K562 (cell line): ENCODE measurements at regions not wholly inside any gene's neighbourhood (a gene's known extent, or its start where the extent isn't known, plus 50 kb on each side); places are given as distances from the start of the nearest gene placed in this dataset.

Experiments used
- ARID2 ChIP-seq: fragments of 450-650 bp; IDR thresholded peaks from 2 replicates; pipeline ENCODE4 v1.6.1; 2017; ENCODE audit warnings: antibody characterized with exemption, mild to moderate bottlenecking
- ETV6 ChIP-seq, 3 experiments: fragments of 150-350 bp in 1 of 3; sonication (generic) in 1 of 3; formaldehyde crosslinking in 1 of 3; IDR thresholded peaks; 2 replicates each; pipeline versions ENCODE4 v1.6.1 to v1.8.0; 2014 to 2022; ENCODE audit warnings: borderline replicate concordance in 2 of 3, low read depth in 2 of 3, antibody characterized with exemption in 1 of 3, low read length in 1 of 3, mild to moderate bottlenecking in 1 of 3, missing genetic modification reagents in 1 of 3
- MTA1 ChIP-seq: fragments of 450-650 bp; IDR thresholded peaks from 2 replicates; pipeline ENCODE4 v1.6.1; 2017; ENCODE audit warnings: borderline replicate concordance
- POLR2A ChIP-seq: fragments of 450-650 bp; conservative IDR thresholded peaks from 2 replicates; pipeline ENCODE4 v1.6.1; 2016
- SIX5 ChIP-seq, 2 experiments: IDR thresholded peaks; 2 replicates each; pipeline ENCODE4 v1.6.1; 2011; ENCODE audit warnings: low read length in 2 of 2, borderline replicate concordance in 1 of 2, low read depth in 1 of 2, mild to moderate bottlenecking in 1 of 2, moderate library complexity in 1 of 2; ENCODE audit not compliant: insufficient read depth in 1 of 2
- TCFL5 ChIP-seq: fragments of 250-450 bp; sonication (Bioruptor Pico); conservative IDR thresholded peaks from 2 replicates; pipeline ENCODE4 v1.6.1; 2021; ENCODE audit warnings: mild to moderate bottlenecking, moderate library complexity, matching md5 sums
- ZNF696 ChIP-seq: fragments of 250-450 bp; sonication (Bioruptor Pico); conservative IDR thresholded peaks from 2 replicates; pipeline ENCODE4 v1.4.0; 2020; ENCODE audit warnings: mild to moderate bottlenecking, moderate library complexity
- ZSCAN29 ChIP-seq: fragments of 450-650 bp; IDR thresholded peaks from 2 replicates; pipeline ENCODE4 v1.6.1; 2017
- TF ChIP-seq, protein P1 (sequence below), 3 experiments: IDR thresholded peaks in 2 of 3; conservative IDR thresholded peaks in 1 of 3; 2 replicates each; pipeline ENCODE4 v1.5.1; 2011 to 2012; ENCODE audit warnings: low read length in 3 of 3, mild to moderate bottlenecking in 3 of 3, control low read depth in 2 of 3, improper control_type of control experiment in 1 of 3, inconsistent platforms in 1 of 3, low read depth in 1 of 3, mixed read lengths in 1 of 3, moderate library complexity in 1 of 3; ENCODE audit not compliant: insufficient read depth in 2 of 3
- TF ChIP-seq, protein P2 (sequence below): sonication (generic); formaldehyde crosslinking; IDR thresholded peaks from 2 replicates; pipeline ENCODE4 v1.9.0; 2022; ENCODE audit warnings: mild to moderate bottlenecking, missing genetic modification reagents
- TF ChIP-seq, protein P3 (sequence below): sonication (generic); formaldehyde crosslinking; IDR thresholded peaks from 2 replicates; pipeline ENCODE4 v1.8.0; 2022; ENCODE audit warnings: mild to moderate bottlenecking, missing genetic modification reagents

DNA sequence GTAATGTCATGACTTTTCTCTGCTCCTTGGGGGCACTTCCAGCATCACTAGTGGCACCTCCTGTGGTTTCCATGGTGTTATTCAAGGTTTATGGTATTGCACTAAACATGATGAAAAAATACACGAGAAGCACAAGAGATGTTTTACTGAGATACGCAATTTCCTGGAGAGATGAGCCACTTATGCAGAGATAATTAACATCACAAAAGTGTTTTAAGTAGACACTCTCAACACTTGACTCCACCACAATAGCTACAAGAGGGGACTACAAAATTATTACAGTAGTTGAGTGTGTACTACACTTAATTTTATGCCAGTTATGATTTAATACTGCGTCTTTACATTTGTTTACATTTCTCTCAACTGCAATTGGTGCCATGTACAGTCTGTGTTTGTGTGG lies 906.7 kb downstream of the DNAJB9 start:
- TF ChIP-seq SIX5 (IDR thresholded peaks at IDR 0.05; ENCODE audit: borderline replicate concordance in 1 of 2, insufficient read depth in 1 of 2, low read depth in 1 of 2, low read length in 2 of 2) (no peak), POLR2A (no peak), ARID2 (no peak), ZNF696 (CRISPR knock-in tag) (no peak), ETV6 (IDR thresholded peaks at IDR 0.05; ENCODE audit: borderline replicate concordance in 1 of 2, low read depth in 2 of 2, low read length in 1 of 2) (no peak), ETV6 (CRISPR knock-in tag; IDR thresholded peaks at IDR 0.05; ENCODE audit: borderline replicate concordance) (no peak), TCFL5 (CRISPR knock-in tag) (no peak), MTA1 (no peak), ZSCAN29 (no peak)
- TF ChIP-seq, protein P1, sequence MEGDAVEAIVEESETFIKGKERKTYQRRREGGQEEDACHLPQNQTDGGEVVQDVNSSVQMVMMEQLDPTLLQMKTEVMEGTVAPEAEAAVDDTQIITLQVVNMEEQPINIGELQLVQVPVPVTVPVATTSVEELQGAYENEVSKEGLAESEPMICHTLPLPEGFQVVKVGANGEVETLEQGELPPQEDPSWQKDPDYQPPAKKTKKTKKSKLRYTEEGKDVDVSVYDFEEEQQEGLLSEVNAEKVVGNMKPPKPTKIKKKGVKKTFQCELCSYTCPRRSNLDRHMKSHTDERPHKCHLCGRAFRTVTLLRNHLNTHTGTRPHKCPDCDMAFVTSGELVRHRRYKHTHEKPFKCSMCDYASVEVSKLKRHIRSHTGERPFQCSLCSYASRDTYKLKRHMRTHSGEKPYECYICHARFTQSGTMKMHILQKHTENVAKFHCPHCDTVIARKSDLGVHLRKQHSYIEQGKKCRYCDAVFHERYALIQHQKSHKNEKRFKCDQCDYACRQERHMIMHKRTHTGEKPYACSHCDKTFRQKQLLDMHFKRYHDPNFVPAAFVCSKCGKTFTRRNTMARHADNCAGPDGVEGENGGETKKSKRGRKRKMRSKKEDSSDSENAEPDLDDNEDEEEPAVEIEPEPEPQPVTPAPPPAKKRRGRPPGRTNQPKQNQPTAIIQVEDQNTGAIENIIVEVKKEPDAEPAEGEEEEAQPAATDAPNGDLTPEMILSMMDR (IDR thresholded peaks at IDR 0.05 in 2 of 3, conservative IDR thresholded peaks at IDR 0.05 in 1 of 3; ENCODE audit: insufficient read depth in 2 of 3, low read depth in 1 of 3, low read length in 3 of 3), result no peak
- TF ChIP-seq, protein P2, sequence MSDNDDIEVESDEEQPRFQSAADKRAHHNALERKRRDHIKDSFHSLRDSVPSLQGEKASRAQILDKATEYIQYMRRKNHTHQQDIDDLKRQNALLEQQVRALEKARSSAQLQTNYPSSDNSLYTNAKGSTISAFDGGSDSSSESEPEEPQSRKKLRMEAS, result no peak
- TF ChIP-seq, protein P3, sequence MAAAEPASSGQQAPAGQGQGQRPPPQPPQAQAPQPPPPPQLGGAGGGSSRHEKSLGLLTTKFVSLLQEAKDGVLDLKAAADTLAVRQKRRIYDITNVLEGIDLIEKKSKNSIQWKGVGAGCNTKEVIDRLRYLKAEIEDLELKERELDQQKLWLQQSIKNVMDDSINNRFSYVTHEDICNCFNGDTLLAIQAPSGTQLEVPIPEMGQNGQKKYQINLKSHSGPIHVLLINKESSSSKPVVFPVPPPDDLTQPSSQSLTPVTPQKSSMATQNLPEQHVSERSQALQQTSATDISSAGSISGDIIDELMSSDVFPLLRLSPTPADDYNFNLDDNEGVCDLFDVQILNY (CRISPR knock-in tag), result no peak
